HG02943 (cell line): ENCODE measurements at regions not wholly inside any gene's neighbourhood (a gene's known extent, or its start where the extent isn't known, plus 50 kb on each side); places are given as distances from the start of the nearest gene placed in this dataset.

Source experiments
- ATAC-seq: cut with Tn5 transposase; IDR thresholded peaks from one replicate; pipeline ENCODE4 v1.9.1; 2021; ENCODE audit warnings: mild to moderate bottlenecking, low read depth, moderate library complexity; ENCODE audit not compliant: unreplicated experiment

GRCh38 chr14:66092748-66093147 lies 393.4 kb upstream of the CCDC196 start:
- ATAC-seq, result no peak

- ATAC-seq, result no peak
Measured at GRCh38 chr14:66094001-66094727, 392.0 kb upstream of the CCDC196 start.

GRCh38 chr14:66099451-66099850 lies 386.7 kb upstream of the CCDC196 start:
- no peak for ATAC-seq

- no peak for ATAC-seq
Measured at GRCh38 chr14:66099931-66100330, 386.2 kb upstream of the CCDC196 start.

GRCh38 chr14:66101662-66102061 lies 384.5 kb upstream of the CCDC196 start:
- no peak for ATAC-seq

- no peak for ATAC-seq
Measured at GRCh38 chr14:66104486-66104885, 381.7 kb upstream of the CCDC196 start.

GRCh38 chr14:66105815-66106214 lies 380.4 kb upstream of the CCDC196 start:
- no peak for ATAC-seq

GRCh38 chr14:66109426-66109825 lies 376.7 kb upstream of the CCDC196 start:
- ATAC-seq, result no peak

- ATAC-seq, result no peak
Measured at GRCh38 chr14:66111891-66112290, 374.3 kb upstream of the CCDC196 start.

- ATAC-seq, result no peak
Measured at GRCh38 chr14:66114071-66114470, 372.1 kb upstream of the CCDC196 start.

- no peak for ATAC-seq
Measured at GRCh38 chr14:66115740-66116502, 370.2 kb upstream of the CCDC196 start.

GRCh38 chr14:66116732-66117131 lies 369.4 kb upstream of the CCDC196 start:
- ATAC-seq, result no peak

GRCh38 chr14:66117600-66117999 lies 368.6 kb upstream of the CCDC196 start:
- ATAC-seq, result no peak

- ATAC-seq, result no peak
Measured at GRCh38 chr14:66119606-66120231, 366.5 kb upstream of the CCDC196 start.

- no peak for ATAC-seq
Measured at GRCh38 chr14:66120402-66120801, 365.8 kb upstream of the CCDC196 start.

GRCh38 chr14:66121859-66122258 lies 364.3 kb upstream of the CCDC196 start:
- ATAC-seq, result no peak

- no peak for ATAC-seq
Measured at GRCh38 chr14:66129224-66129623, 356.9 kb upstream of the CCDC196 start.

- no peak for ATAC-seq
Measured at GRCh38 chr14:66131111-66131510, 355.1 kb upstream of the CCDC196 start.

- no peak for ATAC-seq
Measured at GRCh38 chr14:66133666-66134065, 352.5 kb upstream of the CCDC196 start.

GRCh38 chr14:66135831-66136230 lies 350.3 kb upstream of the CCDC196 start:
- no peak for ATAC-seq

- no peak for ATAC-seq
Measured at GRCh38 chr14:66137081-66137480, 349.1 kb upstream of the CCDC196 start.

- no peak for ATAC-seq
Measured at GRCh38 chr14:66139432-66139831, 346.7 kb upstream of the CCDC196 start.
